NT2/D1 (cell line): ENCODE measurements at regions not wholly inside any gene's neighbourhood (a gene's known extent, or its start where the extent isn't known, plus 50 kb on each side); places are given as distances from the start of the nearest gene placed in this dataset.

ENCODE experiments used
- YY1 ChIP-seq: IDR thresholded peaks from 2 replicates; pipeline ENCODE4 v1.6.1; 2011; ENCODE audit not compliant: insufficient read length, insufficient read depth
- ZNF274 ChIP-seq: IDR thresholded peaks from 2 replicates; pipeline ENCODE4 v1.6.1; 2011; ENCODE audit warnings: mild to moderate bottlenecking, low read depth, low read length

- TF ChIP-seq YY1 (no peak), ZNF274 (no peak)
Measured at GRCh38 chr2:51981783-51982182, 949.9 kb upstream of the NRXN1 start.
